Gastroesophageal sphincter (tissue), 3 donors: ENCODE measurements at regions not wholly inside any gene's neighbourhood (a gene's known extent, or its start where the extent isn't known, plus 50 kb on each side); places are given as distances from the start of the nearest gene placed in this dataset.

Experiments used
- CTCF ChIP-seq, 4 experiments: fragments of 200-600 bp in 2 of 4; fragments of 450-650 bp in 2 of 4; sonication (generic) in 1 of 4; IDR thresholded peaks; one replicate each; pipeline ENCODE4 v1.5.1; 2017 to 2019; ENCODE audit warnings: antibody characterized with exemption in 4 of 4, mild to moderate bottlenecking in 2 of 4, moderate library complexity in 2 of 4
- EP300 ChIP-seq: sonication (generic); formaldehyde crosslinking; IDR thresholded peaks from one replicate; pipeline ENCODE4 v1.6.1; 2017; ENCODE audit warnings: antibody characterized with exemption, mild to moderate bottlenecking
- POLR2A ChIP-seq, 2 donors: fragments of 450-650 bp; IDR thresholded peaks; one replicate each; pipeline ENCODE4 v1.6.1; 2017; ENCODE audit warnings: antibody characterized with exemption in 2 of 2, mild to moderate bottlenecking in 2 of 2, moderate library complexity in 1 of 2

DNA sequence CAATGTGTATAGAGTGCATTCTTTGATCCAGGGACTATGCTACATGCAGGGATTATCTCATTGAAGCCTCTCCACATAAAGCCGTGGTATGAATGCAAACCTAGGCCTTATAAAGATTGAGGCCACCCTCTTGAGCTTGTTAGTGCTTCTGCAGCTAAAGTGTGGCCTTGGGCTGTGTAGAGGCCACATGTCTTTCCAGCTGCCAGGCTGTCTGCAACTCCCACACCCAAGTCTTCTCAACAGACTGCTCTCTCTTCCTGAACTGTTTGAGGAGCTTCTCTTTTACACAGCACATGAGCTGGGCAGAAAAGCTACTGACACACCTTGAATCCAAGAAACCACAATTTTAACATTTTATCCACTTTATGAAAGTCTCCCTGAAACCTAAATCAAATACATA is 119.2 kb upstream of the MEX3C start:
- TF ChIP-seq CTCF (IDR thresholded peaks at IDR 0.05) = no peak
- no peak for TF ChIP-seq POLR2A (IDR thresholded peaks at IDR 0.05)
- no peak for TF ChIP-seq EP300
